Breast epithelium (tissue), 3 donors: ENCODE measurements at regions not wholly inside any gene's neighbourhood (a gene's known extent, or its start where the extent isn't known, plus 50 kb on each side); places are given as distances from the start of the nearest gene placed in this dataset.

Experiments used
- POLR2A ChIP-seq: fragments of 450-650 bp; IDR thresholded peaks from one replicate; pipeline ENCODE4 v1.6.1; 2016; ENCODE audit warnings: antibody characterized with exemption, mild to moderate bottlenecking, moderate library complexity
- POLR2AphosphoS5 ChIP-seq, 3 donors: sonication (generic); formaldehyde crosslinking; IDR thresholded peaks; one replicate each; pipeline ENCODE4 v1.6.1; 2017; ENCODE audit warnings: antibody characterized with exemption in 3 of 3
- TF ChIP-seq, protein P1 (sequence below), 3 donors: fragments of 450-650 bp; IDR thresholded peaks; one replicate each; pipeline ENCODE4 v1.5.1; 2016 to 2017; ENCODE audit warnings: antibody characterized with exemption in 3 of 3, mild to moderate bottlenecking in 3 of 3, moderate library complexity in 3 of 3

GRCh38 chr5:124957063-124957462 lies 210.6 kb upstream of the ZNF608 start:
- TF ChIP-seq POLR2A (no peak), POLR2AphosphoS5 (IDR thresholded peaks at IDR 0.05) (no peak)
- TF ChIP-seq, protein P1, sequence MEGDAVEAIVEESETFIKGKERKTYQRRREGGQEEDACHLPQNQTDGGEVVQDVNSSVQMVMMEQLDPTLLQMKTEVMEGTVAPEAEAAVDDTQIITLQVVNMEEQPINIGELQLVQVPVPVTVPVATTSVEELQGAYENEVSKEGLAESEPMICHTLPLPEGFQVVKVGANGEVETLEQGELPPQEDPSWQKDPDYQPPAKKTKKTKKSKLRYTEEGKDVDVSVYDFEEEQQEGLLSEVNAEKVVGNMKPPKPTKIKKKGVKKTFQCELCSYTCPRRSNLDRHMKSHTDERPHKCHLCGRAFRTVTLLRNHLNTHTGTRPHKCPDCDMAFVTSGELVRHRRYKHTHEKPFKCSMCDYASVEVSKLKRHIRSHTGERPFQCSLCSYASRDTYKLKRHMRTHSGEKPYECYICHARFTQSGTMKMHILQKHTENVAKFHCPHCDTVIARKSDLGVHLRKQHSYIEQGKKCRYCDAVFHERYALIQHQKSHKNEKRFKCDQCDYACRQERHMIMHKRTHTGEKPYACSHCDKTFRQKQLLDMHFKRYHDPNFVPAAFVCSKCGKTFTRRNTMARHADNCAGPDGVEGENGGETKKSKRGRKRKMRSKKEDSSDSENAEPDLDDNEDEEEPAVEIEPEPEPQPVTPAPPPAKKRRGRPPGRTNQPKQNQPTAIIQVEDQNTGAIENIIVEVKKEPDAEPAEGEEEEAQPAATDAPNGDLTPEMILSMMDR (IDR thresholded peaks at IDR 0.05), result no peak
